ENCODE measurements at regions not wholly inside any gene's neighbourhood (a gene's known extent, or its start where the extent isn't known, plus 50 kb on each side); places are given as distances from the start of the nearest gene placed in this dataset.
A peak's percentile ranks its signal among the peaks of the same experiment; 100 is the strongest.

- Histone ChIP-seq H3K9me3 (ENCODE audit: insufficient read depth, low read length) (no peaks in the 10 kb centered on the region), H3K9ac (ENCODE audit: low read length) (peak overlapping the region; percentile 35), H3K27me3 (ENCODE audit: low read length) (no peaks in the 10 kb centered on the region), H3K79me2 (ENCODE audit: insufficient read depth, low read length) (peaks cover 4% of the 10 kb centered on the region; the same call in 1 of the 2 replicates), H3K9me2 (replicated peaks; ENCODE audit: insufficient read depth, low read length) (no peaks in the 10 kb centered on the region), H3K4me3 (ENCODE audit: insufficient read depth, low read length, poor library complexity, severe bottlenecking) (no peak overlapping the region), H3K4me2 (ENCODE audit: low read depth, low read length, poor library complexity, severe bottlenecking) (peak overlapping the region; percentile 45), H3F3A (ENCODE audit: insufficient read depth) (peaks cover 76% of the 10 kb centered on the region), H3K36me3 (ENCODE audit: low read length) (peaks cover 9% of the 10 kb centered on the region; the same call in 1 of the 2 replicates), H4K20me1 (ENCODE audit: low read depth, low read length) (no peaks in the 10 kb centered on the region), H2AFZ (ENCODE audit: low read depth, low read length, severe bottlenecking) (peak overlapping the region; percentile 83), H3K27ac (ENCODE audit: low read depth, low read length) (peak overlapping the region; percentile 99)
- TF ChIP-seq EZH2phosphoT487 (conservative IDR thresholded peaks at IDR 0.05; ENCODE audit: low read length) (no peak), CTCF (IDR thresholded peaks at IDR 0.05; ENCODE audit: insufficient read depth, low read length, poor library complexity, severe bottlenecking) (no peak)
Measured at GRCh38 chr10:88110822-88111221, 247.4 kb downstream of the PTEN start.

DNA sequence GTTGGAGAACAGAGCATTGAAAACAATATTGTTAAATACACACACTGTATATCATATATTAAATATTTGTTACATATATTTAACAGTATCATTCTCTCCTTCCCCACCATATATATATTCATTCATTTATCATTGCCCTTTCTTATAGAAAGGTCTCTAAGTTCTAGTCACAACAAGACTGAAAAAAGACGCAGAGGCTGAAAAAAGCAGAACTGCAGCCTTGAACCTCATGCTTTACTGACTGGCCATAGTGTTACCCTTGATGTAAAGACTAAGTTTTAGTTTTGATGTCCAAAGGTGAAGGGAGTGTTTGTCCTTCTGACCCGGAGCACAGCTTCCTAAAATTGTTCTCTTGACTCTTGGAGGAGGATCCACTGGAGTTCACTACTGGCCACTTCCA lies 247.9 kb downstream of the PTEN start:
- peak overlapping the region; percentile 45 for H3K4me2 ChIP-seq (ENCODE audit: low read depth, low read length, poor library complexity, severe bottlenecking)
- H4K20me1 ChIP-seq (ENCODE audit: low read depth, low read length) = no peaks in the 10 kb centered on the region
- H3K9me3 ChIP-seq (ENCODE audit: insufficient read depth, low read length) = no peaks in the 10 kb centered on the region
- peaks cover 4% of the 10 kb centered on the region; the same call in 1 of the 2 replicates for H3K79me2 ChIP-seq (ENCODE audit: insufficient read depth, low read length)
- H2AFZ ChIP-seq (ENCODE audit: low read depth, low read length, severe bottlenecking) = peak overlapping the region; percentile 83
- peaks cover 76% of the 10 kb centered on the region for H3F3A ChIP-seq (ENCODE audit: insufficient read depth)
- H3K9ac ChIP-seq (ENCODE audit: low read length) = peak overlapping the region; percentile 35; the same call in 1 of the 2 replicates
- H3K4me3 ChIP-seq (ENCODE audit: insufficient read depth, low read length, poor library complexity, severe bottlenecking) = no peak overlapping the region
- H3K36me3 ChIP-seq (ENCODE audit: low read length) = peaks cover 9% of the 10 kb centered on the region; the same call in 1 of the 2 replicates
- peak overlapping the region; percentile 99 for H3K27ac ChIP-seq (ENCODE audit: low read depth, low read length)
- TF ChIP-seq CTCF (IDR thresholded peaks at IDR 0.05; ENCODE audit: insufficient read depth, low read length, poor library complexity, severe bottlenecking) (no peak), EZH2phosphoT487 (conservative IDR thresholded peaks at IDR 0.05; ENCODE audit: low read length) (no peak)
- no peaks in the 10 kb centered on the region for H3K9me2 ChIP-seq (replicated peaks; ENCODE audit: insufficient read depth, low read length)
- H3K27me3 ChIP-seq (ENCODE audit: low read length) = no peaks in the 10 kb centered on the region

DNA sequence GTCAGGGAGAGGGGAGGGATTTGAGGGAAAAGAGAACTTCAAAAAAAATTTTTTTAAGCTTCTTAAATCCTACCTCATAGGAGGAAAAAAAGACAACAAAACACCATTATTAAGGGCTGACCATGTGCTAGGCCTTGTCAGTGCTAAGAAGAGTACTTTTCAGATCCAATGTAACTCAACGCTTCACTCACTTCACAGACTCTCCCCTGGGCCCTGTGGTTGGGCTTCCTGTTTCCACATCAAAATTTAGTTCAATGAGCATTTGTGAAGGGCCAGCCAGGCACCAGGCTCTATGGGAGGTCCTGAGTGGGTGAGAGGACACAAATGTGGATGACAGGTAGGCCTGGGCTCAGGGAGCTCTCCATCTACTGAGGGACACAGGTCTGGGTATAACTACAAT lies 249.8 kb downstream of the PTEN start:
- Histone ChIP-seq H3K4me2 (ENCODE audit: low read depth, low read length, poor library complexity, severe bottlenecking) (peak overlapping the region; percentile 36), H3K79me2 (ENCODE audit: insufficient read depth, low read length) (peaks cover 4% of the 10 kb centered on the region; the same call in 1 of the 2 replicates), H3K9me2 (replicated peaks; ENCODE audit: insufficient read depth, low read length) (no peaks in the 10 kb centered on the region), H3K27me3 (ENCODE audit: low read length) (no peaks in the 10 kb centered on the region), H2AFZ (ENCODE audit: low read depth, low read length, severe bottlenecking) (peak overlapping the region; percentile 3), H3K9ac (ENCODE audit: low read length) (peak overlapping the region; percentile 34), H3K36me3 (ENCODE audit: low read length) (peaks cover 9% of the 10 kb centered on the region; the same call in 1 of the 2 replicates), H3K9me3 (ENCODE audit: insufficient read depth, low read length) (no peaks in the 10 kb centered on the region), H3F3A (ENCODE audit: insufficient read depth) (peaks cover 76% of the 10 kb centered on the region), H3K27ac (ENCODE audit: low read depth, low read length) (peak overlapping the region; percentile 99), H3K4me3 (ENCODE audit: insufficient read depth, low read length, poor library complexity, severe bottlenecking) (peak overlapping the region; percentile 2), H4K20me1 (ENCODE audit: low read depth, low read length) (no peaks in the 10 kb centered on the region)
- TF ChIP-seq CTCF (IDR thresholded peaks at IDR 0.05; ENCODE audit: insufficient read depth, low read length, poor library complexity, severe bottlenecking) = no peak
- TF ChIP-seq EZH2phosphoT487 (conservative IDR thresholded peaks at IDR 0.05; ENCODE audit: low read length) = no peak

Measured in SU-DHL-6 (cell line).